ENCODE measurements at regions not wholly inside any gene's neighbourhood (a gene's known extent, or its start where the extent isn't known, plus 50 kb on each side); places are given as distances from the start of the nearest gene placed in this dataset.
A peak's percentile ranks its signal among the peaks of the same experiment; 100 is the strongest.

- H3K4me1 ChIP-seq (ENCODE audit: insufficient read depth, poor library complexity, severe bottlenecking): no peaks in the 10 kb centered on the region
- H3K36me3 ChIP-seq (ENCODE audit: low read depth): no peaks in the 10 kb centered on the region
- no peaks in the 10 kb centered on the region for H3K27me3 ChIP-seq (ENCODE audit: insufficient read depth, poor library complexity, severe bottlenecking)
- TF ChIP-seq CTCF (IDR thresholded peaks at IDR 0.05; ENCODE audit: poor library complexity, severe bottlenecking): peak; percentile 26
- no peaks in the 10 kb centered on the region for H3K9me3 ChIP-seq (ENCODE audit: severe bottlenecking)
- DNase-seq (ENCODE audit: low spot score) (no peak), ATAC-seq (ENCODE audit: low read depth) (no peak)
- no peak overlapping the region for H3K4me3 ChIP-seq (ENCODE audit: severe bottlenecking)
- H3K27ac ChIP-seq (ENCODE audit: poor library complexity, severe bottlenecking): no peak overlapping the region
Measured at GRCh38 chr11:69240332-69241074, 53.5 kb upstream of the MYEOV start.

- no peak for ATAC-seq (ENCODE audit: low read depth)
- Histone ChIP-seq H3K27ac (ENCODE audit: poor library complexity, severe bottlenecking) (no peak overlapping the region), H3K4me1 (ENCODE audit: insufficient read depth, poor library complexity, severe bottlenecking) (no peaks in the 10 kb centered on the region), H3K27me3 (ENCODE audit: insufficient read depth, poor library complexity, severe bottlenecking) (no peaks in the 10 kb centered on the region), H3K4me3 (ENCODE audit: severe bottlenecking) (no peak overlapping the region), H3K36me3 (ENCODE audit: low read depth) (no peaks in the 10 kb centered on the region), H3K9me3 (ENCODE audit: severe bottlenecking) (no peaks in the 10 kb centered on the region)
- TF ChIP-seq CTCF (IDR thresholded peaks at IDR 0.05; ENCODE audit: poor library complexity, severe bottlenecking): no peak
- DNase-seq (ENCODE audit: low spot score): no peak
Measured at GRCh38 chr11:69241075-69241740, 52.7 kb upstream of the MYEOV start.

- H3K27me3 ChIP-seq (ENCODE audit: insufficient read depth, poor library complexity, severe bottlenecking): no peaks in the 10 kb centered on the region
- H3K36me3 ChIP-seq (ENCODE audit: low read depth): no peaks in the 10 kb centered on the region
- TF ChIP-seq CTCF (IDR thresholded peaks at IDR 0.05; ENCODE audit: poor library complexity, severe bottlenecking): no peak
- H3K4me1 ChIP-seq (ENCODE audit: insufficient read depth, poor library complexity, severe bottlenecking): no peaks in the 10 kb centered on the region
- H3K27ac ChIP-seq (ENCODE audit: poor library complexity, severe bottlenecking): no peak overlapping the region
- ATAC-seq (ENCODE audit: low read depth) (no peak), DNase-seq (ENCODE audit: low spot score) (no peak)
- H3K9me3 ChIP-seq (ENCODE audit: severe bottlenecking): no peaks in the 10 kb centered on the region
- H3K4me3 ChIP-seq (ENCODE audit: severe bottlenecking): no peak overlapping the region
Measured at GRCh38 chr11:69241844-69242243, 52.1 kb upstream of the MYEOV start.

GRCh38 chr11:69242266-69242920, 51.6 kb upstream of the MYEOV start:
- no peaks in the 10 kb centered on the region for H3K27me3 ChIP-seq (ENCODE audit: insufficient read depth, poor library complexity, severe bottlenecking)
- no peak for ATAC-seq (ENCODE audit: low read depth)
- no peak overlapping the region for H3K27ac ChIP-seq (ENCODE audit: poor library complexity, severe bottlenecking)
- H3K9me3 ChIP-seq (ENCODE audit: severe bottlenecking): no peaks in the 10 kb centered on the region
- H3K36me3 ChIP-seq (ENCODE audit: low read depth): no peaks in the 10 kb centered on the region
- no peak overlapping the region for H3K4me3 ChIP-seq (ENCODE audit: severe bottlenecking)
- no peak for DNase-seq (ENCODE audit: low spot score)
- H3K4me1 ChIP-seq (ENCODE audit: insufficient read depth, poor library complexity, severe bottlenecking): no peaks in the 10 kb centered on the region
- TF ChIP-seq CTCF (IDR thresholded peaks at IDR 0.05; ENCODE audit: poor library complexity, severe bottlenecking): no peak

Measured in RWPE2 (cell line).